ENCODE measurements at regions not wholly inside any gene's neighbourhood (a gene's known extent, or its start where the extent isn't known, plus 50 kb on each side); places are given as distances from the start of the nearest gene placed in this dataset.

GRCh38 chr11:115919341-115920091 is 415.3 kb upstream of the CADM1 start:
- Mint-ChIP-seq H3K9me3 (no peaks in the 10 kb centered on the region), H3K4me1 (ENCODE audit: unreplicated experiment) (peaks cover 37% of the 10 kb centered on the region), H3K36me3 (no peaks in the 10 kb centered on the region), H3K27ac (peak overlapping the region; percentile 48), H3K4me3 (peak overlapping the region; percentile 35), H3K27me3 (peaks cover 25% of the 10 kb centered on the region)
- no peak for DNase-seq (ENCODE audit: extremely low spot score, unreplicated experiment)
- TF ChIP-seq CTCF (conservative IDR thresholded peaks at IDR 0.05), result no peak

- Mint-ChIP-seq H3K36me3 (no peaks in the 10 kb centered on the region), H3K9me3 (no peaks in the 10 kb centered on the region), H3K27me3 (peaks cover 29% of the 10 kb centered on the region), H3K4me1 (ENCODE audit: unreplicated experiment) (peaks cover 37% of the 10 kb centered on the region), H3K27ac (no peak overlapping the region), H3K4me3 (no peak overlapping the region)
- no peak for TF ChIP-seq CTCF (conservative IDR thresholded peaks at IDR 0.05)
- no peak for DNase-seq (ENCODE audit: extremely low spot score, unreplicated experiment)
Measured at GRCh38 chr11:115918576-115918975, 414.4 kb upstream of the CADM1 start.

GRCh38 chr11:115916608-115917007 is 412.4 kb upstream of the CADM1 start:
- no peak for TF ChIP-seq CTCF (conservative IDR thresholded peaks at IDR 0.05)
- no peak for DNase-seq (ENCODE audit: extremely low spot score, unreplicated experiment)
- Mint-ChIP-seq H3K27ac (no peak overlapping the region), H3K9me3 (no peaks in the 10 kb centered on the region), H3K4me3 (no peak overlapping the region), H3K27me3 (peaks cover 23% of the 10 kb centered on the region), H3K36me3 (no peaks in the 10 kb centered on the region), H3K4me1 (ENCODE audit: unreplicated experiment) (peaks cover 24% of the 10 kb centered on the region)

GRCh38 chr11:115912484-115912945 is 408.3 kb upstream of the CADM1 start:
- Mint-ChIP-seq H3K36me3 (no peaks in the 10 kb centered on the region), H3K4me1 (ENCODE audit: unreplicated experiment) (peaks cover 6% of the 10 kb centered on the region), H3K4me3 (no peak overlapping the region), H3K9me3 (no peaks in the 10 kb centered on the region), H3K27ac (no peak overlapping the region), H3K27me3 (peaks cover 20% of the 10 kb centered on the region)
- no peak for DNase-seq (ENCODE audit: extremely low spot score, unreplicated experiment)
- TF ChIP-seq CTCF (conservative IDR thresholded peaks at IDR 0.05), result peak; percentile 57

- no peak for TF ChIP-seq CTCF (conservative IDR thresholded peaks at IDR 0.05)
- no peaks in the 10 kb centered on the region for H3K36me3 Mint-ChIP-seq
- no peak for DNase-seq (ENCODE audit: extremely low spot score, unreplicated experiment)
- H3K27me3 Mint-ChIP-seq, result peaks cover 23% of the 10 kb centered on the region
- peaks cover 6% of the 10 kb centered on the region for H3K4me1 Mint-ChIP-seq (ENCODE audit: unreplicated experiment)
- no peak overlapping the region for H3K27ac Mint-ChIP-seq
- H3K4me3 Mint-ChIP-seq, result no peak overlapping the region
- no peaks in the 10 kb centered on the region for H3K9me3 Mint-ChIP-seq
Measured at GRCh38 chr11:115911613-115912346, 407.6 kb upstream of the CADM1 start.

Data from type B pancreatic cell (in vitro differentiated cells).